ENCODE measurements at regions not wholly inside any gene's neighbourhood (a gene's known extent, or its start where the extent isn't known, plus 50 kb on each side); places are given as distances from the start of the nearest gene placed in this dataset.

DNA sequence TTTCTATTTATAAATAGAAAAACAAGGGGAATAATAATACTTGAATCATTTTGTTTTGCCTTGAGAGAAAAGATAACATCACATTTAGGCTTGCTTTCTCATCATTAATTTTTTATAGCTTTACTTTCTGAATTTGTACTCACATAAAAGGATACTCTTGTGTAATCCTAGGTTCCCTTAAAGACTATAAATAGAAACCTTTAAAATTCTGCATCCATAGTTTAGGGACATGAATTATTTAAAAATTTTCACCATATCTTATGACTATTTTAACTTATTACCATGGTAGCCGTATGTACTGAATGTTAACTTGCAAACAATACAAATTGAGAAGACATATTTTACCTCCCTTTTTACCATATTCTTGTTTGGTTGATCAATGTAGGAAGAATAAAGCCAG, 143.5 kb upstream of the CWC22 start:
- BruUV-seq (replicated peaks): no TSS peak
- no peaks in the 10 kb centered on the region for H3K9me3 ChIP-seq (ENCODE audit: low read depth, low read length, poor library complexity, severe bottlenecking)
- H3K27ac ChIP-seq (ENCODE audit: low read depth, low read length, poor library complexity, severe bottlenecking): no peak overlapping the region
- CTCF ChIA-PET: no interaction called here
- H3K4me1 ChIP-seq (ENCODE audit: insufficient read depth, low read length, poor library complexity, severe bottlenecking): no peaks in the 10 kb centered on the region
- no peaks in the 10 kb centered on the region for H3K36me3 ChIP-seq (ENCODE audit: insufficient read depth, low read length, poor library complexity, severe bottlenecking)
- POLR2A ChIA-PET (ENCODE audit: low non-redundant PET): no interaction called here
- intact Hi-C loops (cut with micrococcal nuclease; ENCODE audit: unreplicated experiment): no loop called here
- no peak for DNase-seq (ENCODE audit: low spot score)
- H3K4me3 ChIP-seq (ENCODE audit: low read depth, low read length, poor library complexity, severe bottlenecking): no peak overlapping the region
- TF ChIP-seq, protein P1, sequence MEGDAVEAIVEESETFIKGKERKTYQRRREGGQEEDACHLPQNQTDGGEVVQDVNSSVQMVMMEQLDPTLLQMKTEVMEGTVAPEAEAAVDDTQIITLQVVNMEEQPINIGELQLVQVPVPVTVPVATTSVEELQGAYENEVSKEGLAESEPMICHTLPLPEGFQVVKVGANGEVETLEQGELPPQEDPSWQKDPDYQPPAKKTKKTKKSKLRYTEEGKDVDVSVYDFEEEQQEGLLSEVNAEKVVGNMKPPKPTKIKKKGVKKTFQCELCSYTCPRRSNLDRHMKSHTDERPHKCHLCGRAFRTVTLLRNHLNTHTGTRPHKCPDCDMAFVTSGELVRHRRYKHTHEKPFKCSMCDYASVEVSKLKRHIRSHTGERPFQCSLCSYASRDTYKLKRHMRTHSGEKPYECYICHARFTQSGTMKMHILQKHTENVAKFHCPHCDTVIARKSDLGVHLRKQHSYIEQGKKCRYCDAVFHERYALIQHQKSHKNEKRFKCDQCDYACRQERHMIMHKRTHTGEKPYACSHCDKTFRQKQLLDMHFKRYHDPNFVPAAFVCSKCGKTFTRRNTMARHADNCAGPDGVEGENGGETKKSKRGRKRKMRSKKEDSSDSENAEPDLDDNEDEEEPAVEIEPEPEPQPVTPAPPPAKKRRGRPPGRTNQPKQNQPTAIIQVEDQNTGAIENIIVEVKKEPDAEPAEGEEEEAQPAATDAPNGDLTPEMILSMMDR (conservative IDR thresholded peaks at IDR 0.05; ENCODE audit: low read depth, low read length): no peak
- no peak for TF ChIP-seq EZH2 (IDR thresholded peaks at IDR 0.05; ENCODE audit: borderline replicate concordance, low read depth, low read length, poor library complexity, severe bottlenecking)
- H3K27me3 ChIP-seq (replicated peaks; ENCODE audit: insufficient read depth, low read depth, low read length, poor library complexity): no peaks in the 10 kb centered on the region

DNA sequence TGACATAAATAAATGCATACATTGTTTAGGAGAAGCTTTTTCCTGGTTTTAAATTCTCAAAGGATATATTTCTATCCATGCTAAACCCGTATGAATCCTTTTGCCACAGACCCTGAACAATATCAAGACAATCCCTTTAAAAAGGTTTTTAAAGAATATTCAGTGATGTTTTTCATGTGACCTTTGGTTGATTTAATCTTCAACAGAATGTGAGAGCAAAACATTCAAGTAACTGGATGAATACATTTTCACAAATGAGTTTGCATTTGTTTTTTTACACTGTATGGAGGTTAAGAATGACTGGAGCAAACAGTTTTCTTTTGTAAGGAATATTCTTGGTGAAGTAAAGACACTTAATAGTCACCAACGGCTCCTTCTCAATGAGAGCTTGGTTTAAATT, 139.4 kb upstream of the CWC22 start:
- Histone ChIP-seq H3K36me3 (ENCODE audit: insufficient read depth, low read length, poor library complexity, severe bottlenecking) (no peaks in the 10 kb centered on the region), H3K4me1 (ENCODE audit: insufficient read depth, low read length, poor library complexity, severe bottlenecking) (no peaks in the 10 kb centered on the region), H3K9me3 (ENCODE audit: low read depth, low read length, poor library complexity, severe bottlenecking) (no peaks in the 10 kb centered on the region), H3K27me3 (replicated peaks; ENCODE audit: insufficient read depth, low read depth, low read length, poor library complexity) (no peaks in the 10 kb centered on the region), H3K4me3 (ENCODE audit: low read depth, low read length, poor library complexity, severe bottlenecking) (no peak overlapping the region), H3K27ac (ENCODE audit: low read depth, low read length, poor library complexity, severe bottlenecking) (no peak overlapping the region)
- CTCF ChIA-PET: no interaction called here
- TF ChIP-seq, protein P1 (conservative IDR thresholded peaks at IDR 0.05; ENCODE audit: low read depth, low read length): no peak
- no peak for TF ChIP-seq EZH2 (IDR thresholded peaks at IDR 0.05; ENCODE audit: borderline replicate concordance, low read depth, low read length, poor library complexity, severe bottlenecking)
- intact Hi-C loops (cut with micrococcal nuclease; ENCODE audit: unreplicated experiment): no loop called here
- POLR2A ChIA-PET (ENCODE audit: low non-redundant PET): no interaction called here
- DNase-seq (ENCODE audit: low spot score): no peak
- no TSS peak for BruUV-seq (replicated peaks)

DNA sequence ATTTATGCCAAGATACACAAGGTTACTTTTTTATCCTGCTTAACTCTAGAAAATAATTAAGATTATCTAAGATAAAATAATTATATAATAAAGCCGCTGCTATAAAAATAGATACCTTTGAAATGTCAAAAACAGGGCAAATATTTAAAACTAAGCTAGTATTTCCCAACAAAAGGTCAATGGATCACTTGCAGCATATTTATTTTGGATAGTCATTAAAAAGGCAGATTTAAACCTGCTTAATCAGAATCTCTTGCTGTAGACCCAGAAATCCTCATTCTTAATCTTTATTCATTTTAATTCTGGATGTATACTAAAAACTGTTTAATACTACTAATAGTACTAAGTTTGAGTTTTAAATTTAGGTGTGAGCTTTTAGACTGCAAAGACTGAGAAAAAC, 139.0 kb upstream of the CWC22 start:
- ChIA-PET POLR2A (ENCODE audit: low non-redundant PET) (no interaction called here), CTCF (no interaction called here)
- no peaks in the 10 kb centered on the region for H3K4me1 ChIP-seq (ENCODE audit: insufficient read depth, low read length, poor library complexity, severe bottlenecking)
- intact Hi-C loops (cut with micrococcal nuclease; ENCODE audit: unreplicated experiment): no loop called here
- no peaks in the 10 kb centered on the region for H3K36me3 ChIP-seq (ENCODE audit: insufficient read depth, low read length, poor library complexity, severe bottlenecking)
- H3K27me3 ChIP-seq (replicated peaks; ENCODE audit: insufficient read depth, low read depth, low read length, poor library complexity): no peaks in the 10 kb centered on the region
- DNase-seq (ENCODE audit: low spot score): no peak
- TF ChIP-seq EZH2 (IDR thresholded peaks at IDR 0.05; ENCODE audit: borderline replicate concordance, low read depth, low read length, poor library complexity, severe bottlenecking): no peak
- TF ChIP-seq, protein P1 (conservative IDR thresholded peaks at IDR 0.05; ENCODE audit: low read depth, low read length): no peak
- BruUV-seq (replicated peaks): no TSS peak
- no peak overlapping the region for H3K4me3 ChIP-seq (ENCODE audit: low read depth, low read length, poor library complexity, severe bottlenecking)
- H3K9me3 ChIP-seq (ENCODE audit: low read depth, low read length, poor library complexity, severe bottlenecking): no peaks in the 10 kb centered on the region
- no peak overlapping the region for H3K27ac ChIP-seq (ENCODE audit: low read depth, low read length, poor library complexity, severe bottlenecking)

All from A673 (cell line).